Stimulated activated CD8-positive, alpha-beta memory T cell treated with anti-CD3 and anti-CD28 coated beads, Interleukin-4, amount 100 ng/mL, for 48 hours (primary cell): ENCODE measurements at regions not wholly inside any gene's neighbourhood (a gene's known extent, or its start where the extent isn't known, plus 50 kb on each side); places are given as distances from the start of the nearest gene placed in this dataset.

Experiments
- DNase-seq: peaks from one replicate; pipeline ENCODE4 v3.0.0-alpha.2; 2020

GRCh38 chr11:24344222-24344621, 152.6 kb upstream of the LUZP2 start:
- DNase-seq = no peak

GRCh38 chr11:24348908-24349307, 147.9 kb upstream of the LUZP2 start:
- DNase-seq = no peak

GRCh38 chr11:24351179-24351578, 145.7 kb upstream of the LUZP2 start:
- DNase-seq = no peak

GRCh38 chr11:24356501-24356900, 140.4 kb upstream of the LUZP2 start:
- no peak for DNase-seq

- no peak for DNase-seq
Measured at GRCh38 chr11:24357620-24358410, 139.0 kb upstream of the LUZP2 start.

GRCh38 chr11:24372491-24372890, 124.4 kb upstream of the LUZP2 start:
- DNase-seq = no peak

- DNase-seq = no peak
Measured at GRCh38 chr11:24373516-24373915, 123.3 kb upstream of the LUZP2 start.

GRCh38 chr11:24375351-24375750, 121.5 kb upstream of the LUZP2 start:
- DNase-seq = no peak

- no peak for DNase-seq
Measured at GRCh38 chr11:24375931-24376330, 120.9 kb upstream of the LUZP2 start.

GRCh38 chr11:24383137-24383536, 113.7 kb upstream of the LUZP2 start:
- DNase-seq = no peak

- DNase-seq = no peak
Measured at GRCh38 chr11:24384240-24384639, 112.6 kb upstream of the LUZP2 start.

- no peak for DNase-seq
Measured at GRCh38 chr11:24386546-24387397, 110.1 kb upstream of the LUZP2 start.

- no peak for DNase-seq
Measured at GRCh38 chr11:24389575-24389974, 107.3 kb upstream of the LUZP2 start.

- DNase-seq = no peak
Measured at GRCh38 chr11:24390016-24390415, 106.8 kb upstream of the LUZP2 start.

- no peak for DNase-seq
Measured at GRCh38 chr11:24390762-24391161, 106.1 kb upstream of the LUZP2 start.

- no peak for DNase-seq
Measured at GRCh38 chr11:24391167-24391566, 105.7 kb upstream of the LUZP2 start.

GRCh38 chr11:24400059-24400665, 96.7 kb upstream of the LUZP2 start:
- no peak for DNase-seq

GRCh38 chr11:24406389-24406788, 90.5 kb upstream of the LUZP2 start:
- no peak for DNase-seq

GRCh38 chr11:24406980-24407379, 89.9 kb upstream of the LUZP2 start:
- DNase-seq = no peak

- DNase-seq = no peak
Measured at GRCh38 chr11:24407733-24408132, 89.1 kb upstream of the LUZP2 start.

- DNase-seq = no peak
Measured at GRCh38 chr11:24408202-24408601, 88.7 kb upstream of the LUZP2 start.

GRCh38 chr11:24411791-24412190, 85.1 kb upstream of the LUZP2 start:
- no peak for DNase-seq

GRCh38 chr11:24412722-24413121, 84.1 kb upstream of the LUZP2 start:
- DNase-seq = no peak

GRCh38 chr11:24413391-24413790, 83.5 kb upstream of the LUZP2 start:
- no peak for DNase-seq
